Medulla oblongata (tissue), 1 donor: ENCODE measurements at regions not wholly inside any gene's neighbourhood (a gene's known extent, or its start where the extent isn't known, plus 50 kb on each side); places are given as distances from the start of the nearest gene placed in this dataset.
A peak's percentile ranks its signal among the peaks of the same experiment; 100 is the strongest.
"Not testable (repeated sequence)": the region's sequence is repeated elsewhere in the genome, so short reads cannot be mapped to it uniquely, and the experiment has no call there.

Experiments
- DNase-seq: peaks from one replicate; pipeline ENCODE4 v3.0.0-alpha.2; 2015; ENCODE audit errors: extremely low spot score

- peak; percentile 82 for DNase-seq
These were observed 69.4 kb upstream of the EVL start for GRCh38 chr14:99995700-99996356.

GRCh38 chr14:99996951-99997571 lies 68.2 kb upstream of the EVL start:
- DNase-seq, result no peak

DNA sequence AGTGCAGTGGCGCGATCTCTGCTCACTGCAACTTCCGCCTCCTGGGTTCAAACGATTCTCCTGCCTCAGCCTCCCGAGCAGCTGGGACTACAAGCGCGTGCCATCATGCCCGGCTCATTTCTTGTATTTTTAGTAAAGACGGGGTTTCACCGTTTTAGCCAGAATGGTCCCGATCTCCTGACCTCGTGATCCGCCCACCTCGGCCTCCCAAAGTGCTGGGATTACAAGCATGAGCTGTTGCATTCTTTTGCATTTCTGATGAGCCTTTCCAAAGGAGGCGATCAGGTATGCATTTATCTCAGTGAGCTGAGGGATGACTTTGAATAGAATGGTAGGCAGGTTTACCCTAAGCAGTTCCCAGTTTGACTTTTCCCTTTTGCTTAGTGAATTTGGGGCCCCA lies 64.8 kb upstream of the EVL start:
- DNase-seq, result not testable (repeated sequence)

DNA sequence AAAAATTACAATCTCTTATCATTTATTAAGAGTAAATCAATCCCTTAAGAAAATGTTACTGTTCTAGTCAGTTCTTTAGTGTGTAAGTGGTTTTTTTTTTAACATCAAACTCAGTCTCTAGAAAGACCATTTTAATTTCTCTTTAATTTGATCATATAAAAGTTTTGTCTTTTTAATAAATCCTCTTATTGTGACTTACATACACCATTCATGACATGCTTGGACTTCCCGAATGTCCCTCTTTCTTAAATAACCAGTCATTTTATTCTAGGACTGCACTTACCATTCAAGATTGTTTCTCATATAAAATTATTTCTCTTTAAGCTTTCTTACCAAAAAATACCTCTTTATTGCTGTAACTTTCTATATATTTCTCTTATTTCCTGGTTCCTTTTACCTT lies 60.8 kb upstream of the EVL start:
- DNase-seq, result no peak

DNA sequence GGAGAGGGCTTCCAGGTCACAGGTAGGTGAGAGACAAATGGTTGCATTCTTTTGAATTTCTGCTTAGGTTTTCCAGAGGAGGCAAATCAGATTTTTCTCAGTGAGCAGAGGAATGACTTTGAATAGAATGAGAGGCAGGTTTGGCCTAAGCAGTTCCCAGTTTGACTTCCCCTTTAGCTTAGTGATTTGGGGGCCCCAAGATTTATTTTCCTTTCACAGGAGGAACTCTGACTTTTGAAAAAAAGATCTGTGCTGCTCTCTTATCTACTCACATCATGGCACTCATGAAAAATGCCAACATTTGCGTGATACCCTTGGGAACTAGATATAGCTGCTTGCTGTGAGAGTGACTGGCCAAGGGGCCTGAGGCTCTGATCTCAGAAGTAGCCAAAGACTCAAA lies 58.0 kb upstream of the EVL start:
- DNase-seq, result no peak

DNA sequence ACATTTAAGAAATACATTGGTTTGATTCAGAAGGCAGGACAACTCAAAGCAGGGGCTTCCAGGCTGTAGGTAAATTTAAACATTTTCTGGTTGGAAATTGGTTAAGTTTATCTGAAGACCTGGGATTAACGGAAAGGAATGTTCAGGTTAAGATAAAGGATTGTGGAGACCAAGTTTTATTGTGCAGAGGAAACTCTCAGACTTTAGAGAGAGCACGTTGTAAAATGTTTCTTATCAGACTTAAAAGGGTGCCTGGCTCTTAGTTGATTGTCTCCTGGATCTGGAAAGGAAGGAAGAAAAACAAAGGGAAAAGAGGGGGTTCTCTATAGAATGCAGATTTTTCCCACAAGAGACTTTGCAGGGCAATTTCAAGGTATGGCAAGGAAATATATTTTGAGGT lies 55.4 kb upstream of the EVL start:
- not testable (repeated sequence) for DNase-seq

GRCh38 chr14:100010679-100011078 lies 54.5 kb upstream of the EVL start:
- DNase-seq, result no peak

GRCh38 chr14:100011628-100012325 lies 53.4 kb upstream of the EVL start:
- no peak for DNase-seq

DNA sequence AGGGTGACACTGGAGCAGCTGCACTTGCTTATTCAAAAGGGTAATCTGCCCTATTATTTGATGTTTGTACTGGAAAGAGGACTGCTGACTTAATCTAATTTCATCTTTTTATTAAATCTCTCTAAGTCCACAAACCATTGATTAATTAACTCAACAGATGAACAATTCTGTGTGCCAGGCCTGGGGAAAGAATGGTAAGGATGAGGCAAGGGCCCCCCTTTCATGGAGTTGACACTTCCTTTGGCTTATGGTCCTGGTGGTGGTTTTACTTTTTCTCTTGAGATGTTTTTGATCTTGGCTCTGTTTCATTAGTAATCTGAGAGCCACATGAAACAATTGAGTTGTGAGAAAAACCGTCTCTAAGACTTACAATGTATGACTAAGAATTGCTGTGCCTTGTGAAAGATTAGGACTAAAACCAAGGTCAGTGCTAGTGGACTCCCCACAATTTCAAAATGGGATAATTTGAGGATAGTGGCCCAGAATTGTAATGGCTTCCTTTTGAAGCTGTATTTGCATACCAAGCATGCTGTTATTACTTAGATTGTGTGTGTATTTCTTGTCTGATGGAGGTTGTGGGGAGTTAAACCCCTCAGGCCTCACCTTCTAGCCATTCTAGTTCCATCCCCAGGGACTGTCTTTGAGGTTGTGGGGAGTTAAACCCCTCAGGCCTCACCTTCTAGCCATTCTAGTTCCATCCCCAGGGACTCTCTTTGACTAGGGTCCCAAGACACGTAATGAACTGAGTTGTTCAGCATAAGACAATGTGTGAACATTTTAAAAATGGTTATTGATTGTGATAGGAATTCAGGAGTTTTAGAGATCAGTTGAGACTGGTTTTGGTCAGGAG lies 52.5 kb upstream of the EVL start:
- DNase-seq, result no peak

DNA sequence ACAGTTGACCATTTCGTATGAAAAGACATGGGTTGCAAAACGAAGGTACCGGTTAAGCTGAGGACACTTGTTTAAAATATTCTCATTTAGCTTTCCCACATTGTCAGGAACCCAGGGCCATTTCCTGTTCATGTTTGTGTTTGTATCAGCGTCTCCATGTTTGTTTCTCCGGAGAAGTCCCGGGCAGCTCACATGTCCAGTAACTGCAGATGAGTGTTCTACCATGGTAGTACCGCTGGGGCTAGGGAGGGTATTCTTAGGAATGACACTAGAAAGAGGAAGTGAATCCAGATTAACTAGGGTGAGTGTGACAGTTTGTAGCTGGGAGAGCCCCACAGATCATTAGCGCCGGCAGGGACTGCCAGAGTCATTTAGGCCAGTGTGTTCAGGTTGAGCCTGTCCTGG lies 50.0 kb upstream of the EVL start:
- DNase-seq, result no peak
